MCF 10A (cell line): ENCODE measurements at regions not wholly inside any gene's neighbourhood (a gene's known extent, or its start where the extent isn't known, plus 50 kb on each side); places are given as distances from the start of the nearest gene placed in this dataset.

Experiments used
- BruUV-seq: library from RNA; stranded (reverse); fragments of 400-500 nt; replicated peaks from 2 replicates; lab custom pipeline; 2021; lab: Mats Ljungman, UMichigan
- CTCF ChIA-PET: fragments of 300-600 bp; sonication (Branson Sonifier 250); formaldehyde crosslinking; extraction: SDS; loops from one replicate; lab custom pipeline; 2021; ENCODE audit warnings: antibody characterized with exemption, inconsistent platforms; lab: Yijun Ruan, JAX
- POLR2A ChIA-PET: fragments of 300-600, 350-650 bp; sonication (Branson Sonifier 250); formaldehyde crosslinking; extraction: SDS; loops from one replicate; lab custom pipeline; 2020; ENCODE audit warnings: antibody characterized with exemption, inconsistent platforms; lab: Yijun Ruan, JAX
- DNase-seq: peaks from one replicate; pipeline ENCODE4 v3.0.0-alpha.2; 2018; ENCODE audit not compliant: unreplicated experiment
- H3K27ac Mint-ChIP-seq: one replicate; pipeline ENCODE4 v1.8.0; 2022; ENCODE audit warnings: mild to moderate bottlenecking, low read depth, mixed read lengths; ENCODE audit not compliant: unreplicated experiment
- H3K27me3 Mint-ChIP-seq: one replicate; pipeline ENCODE4 v1.8.0; 2022; ENCODE audit warnings: mixed read lengths; ENCODE audit not compliant: insufficient read depth, unreplicated experiment
- H3K36me3 Mint-ChIP-seq: one replicate; pipeline ENCODE4 v1.8.0; 2022; ENCODE audit warnings: mild to moderate bottlenecking, moderate library complexity, mixed read lengths; ENCODE audit not compliant: insufficient read depth, unreplicated experiment
- H3K4me1 Mint-ChIP-seq: one replicate; pipeline ENCODE4 v1.8.0; 2022; ENCODE audit warnings: mixed read lengths; ENCODE audit not compliant: insufficient read depth, unreplicated experiment
- H3K4me3 Mint-ChIP-seq: one replicate; pipeline ENCODE4 v1.8.0; 2022; ENCODE audit warnings: mild to moderate bottlenecking, moderate library complexity, mixed read lengths; ENCODE audit not compliant: unreplicated experiment
- H3K9me3 Mint-ChIP-seq: one replicate; pipeline ENCODE4 v1.8.0; 2022; ENCODE audit warnings: mixed read lengths; ENCODE audit not compliant: unreplicated experiment
- intact Hi-C: fragments of 100-400 bp; cut with micrococcal nuclease; formaldehyde crosslinking; loops from 2 replicates; pipeline ENCODE4 v1.14.1; 2022
- TF ChIP-seq, protein P1 (sequence below): fragments of 200-600 bp; IDR thresholded peaks from one replicate; pipeline ENCODE4 v1.8.0; 2022; ENCODE audit warnings: antibody characterized with exemption, mild to moderate bottlenecking; ENCODE audit not compliant: unreplicated experiment

DNA sequence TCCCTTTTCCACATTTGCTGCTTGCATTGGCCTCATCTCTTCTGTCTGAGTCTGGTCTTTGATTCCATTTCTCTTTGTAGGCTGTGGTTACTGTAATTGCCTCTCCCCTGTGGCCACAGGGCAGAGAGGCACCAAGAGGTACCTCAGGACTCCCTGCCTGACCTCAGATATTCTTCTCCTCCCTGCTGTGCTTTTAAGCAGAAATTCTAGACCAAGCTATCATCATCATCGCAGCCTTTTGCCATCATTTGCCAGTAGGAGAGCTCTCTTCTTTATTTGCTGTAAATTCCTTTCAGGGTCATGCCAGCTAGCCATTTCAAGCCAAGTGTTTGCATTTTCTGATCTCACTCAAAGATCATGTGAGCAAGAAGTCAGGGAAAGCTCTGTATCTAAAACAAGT is 369.6 kb downstream of the ICE1 start:
- intact Hi-C loops: no loop called here
- no peaks in the 10 kb centered on the region for H3K9me3 Mint-ChIP-seq
- BruUV-seq: no TSS peak
- no peaks in the 10 kb centered on the region for H3K4me1 Mint-ChIP-seq
- ChIA-PET CTCF (no interaction called here), POLR2A (no interaction called here)
- H3K4me3 Mint-ChIP-seq: no peak overlapping the region
- peaks cover 37% of the 10 kb centered on the region for H3K27me3 Mint-ChIP-seq
- peaks cover 9% of the 10 kb centered on the region for H3K36me3 Mint-ChIP-seq
- no peak overlapping the region for H3K27ac Mint-ChIP-seq
- TF ChIP-seq, protein P1, sequence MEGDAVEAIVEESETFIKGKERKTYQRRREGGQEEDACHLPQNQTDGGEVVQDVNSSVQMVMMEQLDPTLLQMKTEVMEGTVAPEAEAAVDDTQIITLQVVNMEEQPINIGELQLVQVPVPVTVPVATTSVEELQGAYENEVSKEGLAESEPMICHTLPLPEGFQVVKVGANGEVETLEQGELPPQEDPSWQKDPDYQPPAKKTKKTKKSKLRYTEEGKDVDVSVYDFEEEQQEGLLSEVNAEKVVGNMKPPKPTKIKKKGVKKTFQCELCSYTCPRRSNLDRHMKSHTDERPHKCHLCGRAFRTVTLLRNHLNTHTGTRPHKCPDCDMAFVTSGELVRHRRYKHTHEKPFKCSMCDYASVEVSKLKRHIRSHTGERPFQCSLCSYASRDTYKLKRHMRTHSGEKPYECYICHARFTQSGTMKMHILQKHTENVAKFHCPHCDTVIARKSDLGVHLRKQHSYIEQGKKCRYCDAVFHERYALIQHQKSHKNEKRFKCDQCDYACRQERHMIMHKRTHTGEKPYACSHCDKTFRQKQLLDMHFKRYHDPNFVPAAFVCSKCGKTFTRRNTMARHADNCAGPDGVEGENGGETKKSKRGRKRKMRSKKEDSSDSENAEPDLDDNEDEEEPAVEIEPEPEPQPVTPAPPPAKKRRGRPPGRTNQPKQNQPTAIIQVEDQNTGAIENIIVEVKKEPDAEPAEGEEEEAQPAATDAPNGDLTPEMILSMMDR: no peak
- DNase-seq: no peak

DNA sequence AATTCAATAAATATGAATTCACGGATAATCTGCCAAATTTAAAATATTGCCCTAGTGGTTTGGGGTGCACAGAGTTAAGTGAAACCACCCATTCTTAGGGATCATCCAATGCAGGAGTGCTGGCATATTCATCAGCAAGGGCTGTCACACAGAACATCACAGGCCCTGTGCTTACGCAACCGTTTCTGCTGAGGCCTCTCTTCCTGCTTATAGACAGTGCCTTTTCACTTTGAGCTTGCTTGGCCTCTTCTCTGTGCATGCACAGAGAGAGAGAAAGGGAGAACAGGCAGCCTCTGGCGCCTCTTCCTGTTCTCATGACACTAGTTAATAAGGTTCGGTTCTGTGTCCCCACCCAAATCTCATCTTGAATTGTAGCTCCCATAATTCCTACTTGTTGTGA is 366.3 kb downstream of the ICE1 start:
- ChIA-PET CTCF (no interaction called here), POLR2A (no interaction called here)
- BruUV-seq: no TSS peak
- no peak for DNase-seq
- H3K36me3 Mint-ChIP-seq: peaks cover 9% of the 10 kb centered on the region
- H3K27me3 Mint-ChIP-seq: peaks cover 34% of the 10 kb centered on the region
- H3K9me3 Mint-ChIP-seq: peaks cover 5% of the 10 kb centered on the region
- H3K4me1 Mint-ChIP-seq: no peaks in the 10 kb centered on the region
- TF ChIP-seq, protein P1: no peak
- no peak overlapping the region for H3K4me3 Mint-ChIP-seq
- H3K27ac Mint-ChIP-seq: no peak overlapping the region
- intact Hi-C loops: no loop called here

DNA sequence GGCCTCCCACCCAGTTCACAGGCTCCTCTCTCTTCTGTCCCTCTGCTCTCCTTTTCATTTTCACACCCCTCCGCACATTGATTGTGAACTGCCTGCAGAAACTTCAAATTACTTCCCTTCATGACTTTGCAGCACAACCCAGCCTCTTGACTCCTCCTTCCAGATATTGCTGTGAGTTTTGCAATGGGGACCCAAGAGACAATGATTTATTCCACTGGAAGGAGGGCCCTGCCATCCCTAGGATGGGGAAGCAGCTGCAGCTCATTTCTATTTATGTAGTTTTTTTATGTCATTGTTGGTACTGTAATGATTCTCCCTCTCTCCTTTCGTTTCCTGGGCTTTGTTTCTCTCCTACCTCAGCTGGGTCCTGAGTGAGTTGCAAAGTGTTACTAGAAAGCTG is 364.9 kb downstream of the ICE1 start:
- ChIA-PET CTCF (no interaction called here), POLR2A (interaction anchor here (0.9 kb wide), 1 partner anchor 25 kb away, joined by 3 read pairs; no protein-coding TSS in a partner anchor)
- Mint-ChIP-seq H3K4me1 (no peaks in the 10 kb centered on the region), H3K27ac (no peak overlapping the region), H3K9me3 (peaks cover 5% of the 10 kb centered on the region), H3K27me3 (peaks cover 20% of the 10 kb centered on the region), H3K36me3 (peaks cover 4% of the 10 kb centered on the region), H3K4me3 (no peak overlapping the region)
- intact Hi-C loops: no loop called here
- no peak for DNase-seq
- BruUV-seq: no TSS peak
- TF ChIP-seq, protein P1: no peak

DNA sequence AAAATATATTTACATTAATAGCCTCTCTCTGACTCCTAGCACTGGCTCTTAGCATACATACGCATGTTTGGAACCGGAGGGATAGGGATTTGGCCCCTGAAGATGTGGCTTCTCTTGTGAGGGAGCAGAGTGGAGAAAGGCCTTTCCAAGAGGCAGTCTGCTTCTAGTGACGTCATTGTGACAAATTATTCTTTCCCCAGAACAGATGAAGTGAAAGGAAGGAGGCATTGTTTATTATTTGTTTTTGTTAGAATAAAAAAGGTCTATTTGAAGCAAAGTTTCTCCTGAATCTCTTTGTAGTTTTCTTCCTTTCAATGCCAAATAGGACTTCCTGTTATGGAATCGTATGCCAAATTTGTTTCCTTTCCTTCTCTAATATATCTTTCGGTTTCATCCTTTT is 361.6 kb downstream of the ICE1 start:
- no peak for DNase-seq
- H3K4me1 Mint-ChIP-seq: peaks cover 4% of the 10 kb centered on the region
- H3K27ac Mint-ChIP-seq: no peak overlapping the region
- ChIA-PET CTCF (no interaction called here), POLR2A (no interaction called here)
- no peaks in the 10 kb centered on the region for H3K27me3 Mint-ChIP-seq
- peaks cover 5% of the 10 kb centered on the region for H3K9me3 Mint-ChIP-seq
- no TSS peak for BruUV-seq
- peaks cover 4% of the 10 kb centered on the region for H3K36me3 Mint-ChIP-seq
- intact Hi-C loops: no loop called here
- TF ChIP-seq, protein P1: no peak
- H3K4me3 Mint-ChIP-seq: no peak overlapping the region
